Activated T-cell treated with anti-CD3 and anti-CD28 coated beads for 1 hour (primary cell): ENCODE measurements at regions not wholly inside any gene's neighbourhood (a gene's known extent, or its start where the extent isn't known, plus 50 kb on each side); places are given as distances from the start of the nearest gene placed in this dataset.
"Not testable (repeated sequence)": the region's sequence is repeated elsewhere in the genome, so short reads cannot be mapped to it uniquely, and the experiment has no call there.

Experiments
- DNase-seq: peaks from one replicate; pipeline ENCODE4 v3.0.0-alpha.2; 2020; ENCODE audit warnings: low read depth

GRCh38 chr5:89546657-89547056 lies 663.7 kb upstream of the MEF2C start:
- no peak for DNase-seq

- no peak for DNase-seq
These were observed 662.6 kb upstream of the MEF2C start for GRCh38 chr5:89545626-89546025.

GRCh38 chr5:89545076-89545475 lies 662.1 kb upstream of the MEF2C start:
- DNase-seq: no peak

DNA sequence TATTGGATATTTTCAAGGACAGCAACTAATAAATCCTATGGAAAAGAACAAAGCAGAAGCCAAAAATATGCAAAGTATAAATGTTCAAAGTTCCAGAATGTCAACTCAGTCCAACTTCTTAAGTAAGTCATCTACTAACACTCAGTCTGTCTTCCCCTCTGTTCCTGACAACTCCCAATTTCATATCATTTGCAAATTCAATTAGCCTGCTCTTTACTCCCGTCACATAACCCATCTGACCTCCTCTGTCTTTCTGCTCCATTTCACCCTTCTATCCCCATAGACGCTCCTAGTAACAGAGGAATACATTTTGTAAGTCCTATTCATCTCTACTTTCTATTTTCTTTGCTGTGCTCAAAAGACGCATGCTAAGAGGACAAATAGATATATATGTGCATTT lies 659.8 kb upstream of the MEF2C start:
- DNase-seq: no peak

DNA sequence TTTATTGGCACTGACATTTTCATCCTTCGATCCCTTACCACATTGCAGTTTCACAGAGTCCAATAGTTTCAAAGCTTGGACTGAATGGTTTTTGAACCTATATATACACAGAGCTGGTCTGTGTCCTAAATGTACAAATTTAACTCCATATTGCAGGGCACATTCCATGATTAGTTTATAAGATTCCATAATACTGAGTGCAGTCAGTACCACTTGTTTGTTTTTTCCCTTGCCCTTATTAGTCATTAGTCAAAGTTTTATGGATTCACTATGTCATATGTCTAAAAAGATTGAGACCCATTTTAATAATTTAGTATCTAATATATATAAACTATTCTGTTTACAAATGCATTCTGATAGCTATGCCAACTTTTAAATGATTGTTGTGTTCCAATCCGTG lies 654.8 kb upstream of the MEF2C start:
- no peak for DNase-seq

DNA sequence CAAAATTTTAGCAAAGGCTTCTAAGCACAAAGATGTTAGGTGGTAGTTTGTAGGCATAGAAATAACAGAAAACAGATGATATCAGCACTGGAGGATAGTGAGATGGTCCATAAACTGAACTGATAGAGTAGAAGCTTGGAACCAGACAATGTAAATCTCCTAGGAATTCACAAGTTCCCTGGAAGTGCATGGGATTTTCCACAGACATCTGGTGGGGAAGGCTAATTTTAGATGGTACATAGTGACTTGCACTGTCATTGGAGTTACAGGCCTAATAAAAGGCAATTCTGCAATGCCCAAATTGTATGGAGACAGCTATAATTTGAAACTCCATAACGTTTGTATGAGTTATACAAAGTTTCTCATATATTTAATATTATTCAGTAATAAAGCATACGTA lies 653.0 kb upstream of the MEF2C start:
- DNase-seq: no peak

DNA sequence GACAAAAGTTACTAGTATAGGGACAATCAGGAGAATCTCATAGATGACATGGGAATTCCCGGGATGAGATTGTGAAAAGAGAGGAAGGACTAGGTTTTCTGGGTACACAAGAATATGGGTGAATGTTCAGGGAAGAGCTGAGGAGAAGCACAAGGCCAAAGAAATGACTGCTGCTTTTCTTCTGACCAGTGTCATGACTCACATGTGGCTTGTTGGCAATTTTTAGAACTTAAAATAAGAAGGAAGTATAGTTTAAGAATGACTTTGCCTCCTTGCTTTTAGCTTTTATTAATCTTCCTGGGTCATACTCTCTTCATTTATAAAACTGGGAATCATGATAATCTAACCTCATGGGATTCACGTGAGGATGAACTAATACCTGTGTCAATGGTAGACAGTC lies 652.4 kb upstream of the MEF2C start:
- DNase-seq: no peak

- DNase-seq: no peak
These were observed 651.3 kb upstream of the MEF2C start for GRCh38 chr5:89534331-89534730.

DNA sequence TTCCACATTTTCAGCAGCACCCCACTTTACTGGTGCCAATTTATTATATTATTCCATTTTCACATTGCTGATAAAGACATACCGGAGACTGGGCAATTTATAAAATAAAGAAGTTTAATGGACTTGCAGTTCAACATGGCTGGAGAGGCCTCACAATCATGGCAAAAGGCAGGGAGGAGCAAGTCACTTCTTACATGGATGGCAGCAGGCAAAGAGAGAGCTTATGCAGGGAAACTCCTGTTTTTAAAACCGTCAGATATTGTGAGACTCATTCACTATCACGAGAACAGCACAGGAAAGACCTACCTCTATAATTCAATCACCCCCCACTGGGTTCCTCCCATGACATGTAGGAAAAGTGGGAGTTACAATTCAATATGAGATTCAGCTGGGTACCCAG lies 641.8 kb upstream of the MEF2C start:
- no peak for DNase-seq

DNA sequence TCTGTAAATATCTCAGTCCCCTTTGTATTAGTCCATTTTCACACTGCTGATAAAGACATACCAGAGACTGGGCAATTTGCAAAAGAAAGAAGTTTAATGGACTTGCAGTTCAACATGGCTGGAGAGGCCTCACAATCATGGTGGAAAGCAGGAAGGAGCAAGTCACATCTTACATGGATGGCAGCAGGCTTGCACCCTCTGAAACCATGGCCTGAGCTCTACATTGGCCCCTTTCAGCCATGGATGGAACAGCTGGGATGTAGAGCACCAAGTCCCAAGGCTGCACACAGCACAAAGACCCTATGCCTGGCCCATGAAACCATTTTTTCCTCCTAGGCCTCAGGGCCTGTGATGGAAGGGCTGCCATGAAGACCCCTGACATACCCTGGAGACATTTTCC lies 640.9 kb upstream of the MEF2C start:
- DNase-seq: not testable (repeated sequence)

GRCh38 chr5:89520771-89521170 lies 637.8 kb upstream of the MEF2C start:
- DNase-seq: no peak

DNA sequence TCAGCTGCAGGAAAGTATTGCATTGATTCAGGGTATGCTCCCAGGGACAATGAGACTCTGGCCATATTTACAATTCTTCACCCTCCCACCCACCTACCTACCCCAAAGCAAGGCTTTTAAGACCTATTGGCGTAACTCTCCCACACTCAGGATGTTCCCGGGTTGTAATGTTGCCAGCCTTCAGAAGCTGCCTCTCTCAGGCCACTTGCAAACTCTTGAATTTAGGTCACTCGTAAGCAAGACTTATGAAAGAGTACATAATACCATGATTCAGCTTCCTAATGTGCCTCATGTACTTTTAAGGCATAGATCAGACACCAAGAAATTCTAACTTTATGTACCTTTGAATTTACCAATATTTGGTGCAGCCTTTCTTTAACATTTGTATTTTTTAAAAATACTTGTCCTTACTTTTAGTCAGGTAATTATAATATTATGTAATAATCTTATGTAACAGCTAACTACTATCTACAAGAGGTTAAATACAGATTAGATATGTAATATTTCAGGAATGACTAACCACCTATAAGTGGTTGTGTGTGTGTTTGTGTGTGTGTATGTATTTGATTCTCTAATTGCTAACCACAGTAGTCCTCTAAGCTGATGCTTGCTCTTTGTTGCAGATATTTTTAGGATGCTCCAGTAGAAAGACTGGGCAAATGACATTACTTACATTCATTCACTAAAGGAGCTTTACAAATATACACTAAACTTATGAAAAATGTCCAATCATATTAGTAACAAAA lies 630.5 kb upstream of the MEF2C start:
- DNase-seq: no peak

GRCh38 chr5:89504051-89504450 lies 621.1 kb upstream of the MEF2C start:
- DNase-seq: no peak

GRCh38 chr5:89499787-89500186 lies 616.8 kb upstream of the MEF2C start:
- no peak for DNase-seq

DNA sequence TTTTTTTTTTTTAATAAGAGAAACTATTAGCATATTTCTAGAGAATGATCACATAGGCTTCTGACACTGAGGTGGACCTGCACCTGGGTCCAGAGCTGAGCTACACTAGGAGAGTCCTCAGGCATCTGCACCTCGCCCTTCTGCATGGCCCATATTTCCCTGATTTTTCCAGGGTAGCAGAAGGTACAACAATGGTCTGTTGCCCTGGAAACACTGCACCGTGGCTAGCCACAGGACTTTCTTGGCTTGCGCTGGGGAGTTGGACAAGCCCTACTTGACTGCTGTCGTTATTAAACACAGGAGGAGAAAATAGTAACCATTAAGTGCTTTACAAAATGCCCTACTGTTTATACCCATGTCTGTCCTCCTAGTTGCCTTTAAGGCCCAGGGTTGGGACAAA lies 615.7 kb upstream of the MEF2C start:
- DNase-seq: no peak

DNA sequence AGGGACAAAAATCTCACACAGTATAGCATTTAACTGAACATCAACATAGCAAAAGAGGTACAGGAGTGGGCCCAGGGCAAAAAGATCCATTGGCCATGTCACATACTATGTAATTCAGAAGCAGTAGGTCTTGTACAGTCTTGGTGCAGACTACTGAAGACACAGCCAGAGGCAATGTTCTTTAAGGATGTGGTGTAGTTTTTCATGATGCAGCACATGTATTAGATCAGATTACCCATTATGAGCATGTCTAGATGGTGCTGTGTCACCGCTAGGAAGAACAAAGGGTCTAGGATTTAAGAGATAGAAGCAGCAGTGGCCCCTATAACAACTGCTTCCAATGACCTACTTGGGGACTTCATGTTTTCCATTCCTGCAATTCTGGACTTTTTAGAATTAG lies 610.4 kb upstream of the MEF2C start:
- DNase-seq: no peak

DNA sequence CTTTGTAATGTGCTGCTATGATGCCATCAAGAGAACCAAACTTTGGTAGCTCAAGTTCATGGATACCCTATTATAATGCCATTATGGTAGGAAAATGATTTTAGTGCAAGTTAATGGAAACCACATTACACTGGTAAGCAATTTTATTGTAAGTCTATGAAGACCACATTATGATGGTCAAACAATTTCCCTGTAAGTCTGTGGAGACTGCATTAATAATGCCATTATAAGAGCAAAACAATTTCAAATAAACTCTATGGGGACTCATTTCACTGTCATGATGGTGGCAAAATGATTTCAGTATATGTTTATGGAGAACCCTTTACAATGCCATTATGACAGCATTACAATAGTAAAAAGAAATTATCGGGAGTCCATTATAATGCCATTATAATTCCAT lies 602.0 kb upstream of the MEF2C start:
- DNase-seq: no peak

GRCh38 chr5:89480406-89481007 lies 597.5 kb upstream of the MEF2C start:
- DNase-seq: no peak

DNA sequence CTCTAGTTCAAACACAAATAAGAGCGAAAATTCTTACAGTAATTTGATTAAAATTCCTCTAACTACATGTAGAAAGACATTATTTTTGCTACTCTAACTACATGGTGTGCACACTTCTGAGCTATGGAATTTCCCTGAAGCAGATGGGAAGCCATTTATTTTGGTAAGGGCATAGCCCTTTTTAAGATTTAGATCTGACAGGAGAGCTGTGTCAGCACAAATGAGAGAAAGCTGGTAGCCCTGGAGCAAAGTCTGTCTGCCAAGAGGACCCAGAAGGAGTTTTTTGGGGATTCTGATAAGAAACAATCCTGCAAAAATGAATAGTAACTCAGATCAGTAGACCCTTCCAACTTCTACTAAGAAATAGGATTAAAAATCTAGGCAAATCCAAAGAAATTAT lies 595.9 kb upstream of the MEF2C start:
- DNase-seq: no peak

DNA sequence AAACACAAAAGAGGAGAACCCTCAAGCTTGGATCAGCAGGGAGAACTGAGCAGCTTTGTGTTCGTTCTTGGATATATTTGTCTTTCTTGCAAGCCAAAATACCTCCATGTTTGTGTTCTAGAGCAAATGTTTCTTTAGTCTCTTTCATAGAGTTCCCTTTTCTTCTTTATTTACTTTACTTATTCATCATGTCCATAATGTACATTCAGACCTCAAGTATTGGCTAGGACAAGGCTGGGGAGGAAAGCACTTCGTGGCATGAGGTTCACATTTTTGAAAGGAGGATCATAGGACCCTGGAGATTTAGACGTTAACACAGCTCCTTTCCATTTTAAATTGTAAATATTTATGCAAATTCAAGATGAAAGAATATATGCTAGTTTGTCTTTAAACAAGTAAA lies 590.2 kb upstream of the MEF2C start:
- no peak for DNase-seq

GRCh38 chr5:89471541-89471940 lies 588.6 kb upstream of the MEF2C start:
- no peak for DNase-seq

DNA sequence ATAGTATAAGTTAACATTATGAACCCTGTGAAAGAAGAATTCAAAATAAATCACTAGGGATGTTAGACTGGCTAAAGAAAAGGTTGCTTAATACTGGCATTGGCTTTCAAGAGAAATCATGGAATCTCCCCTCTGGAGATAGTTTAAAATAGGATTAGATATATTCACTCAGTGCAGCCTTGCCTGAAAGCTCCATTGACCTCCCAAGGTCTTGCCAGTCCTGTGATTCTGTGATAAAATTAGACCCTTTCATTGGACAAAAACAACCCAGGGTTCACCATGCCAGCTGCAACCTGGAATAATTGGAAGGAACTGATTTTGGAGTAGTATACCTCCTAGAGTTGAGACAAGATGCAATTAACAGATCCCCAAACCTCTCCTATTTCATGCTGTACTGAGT lies 588.1 kb upstream of the MEF2C start:
- no peak for DNase-seq

- no peak for DNase-seq
These were observed 587.7 kb upstream of the MEF2C start for GRCh38 chr5:89470658-89471057.

- DNase-seq: no peak
These were observed 575.3 kb upstream of the MEF2C start for GRCh38 chr5:89458332-89458656.
